T1000 (cell line): ENCODE measurements at regions not wholly inside any gene's neighbourhood (a gene's known extent, or its start where the extent isn't known, plus 50 kb on each side); places are given as distances from the start of the nearest gene placed in this dataset.
A peak's percentile ranks its signal among the peaks of the same experiment; 100 is the strongest.
"Not testable (repeated sequence)": the region's sequence is repeated elsewhere in the genome, so short reads cannot be mapped to it uniquely, and the experiment has no call there.

Experiments used
- DNase-seq: peaks from one replicate; lab custom pipeline; 2025; ENCODE audit warnings: mixed read lengths; lab: John Stamatoyannopoulos, UW

- no peak for DNase-seq
These were observed 642.6 kb upstream of the HS3ST1 start for GRCh38 chr4:12071316-12071715.

DNA sequence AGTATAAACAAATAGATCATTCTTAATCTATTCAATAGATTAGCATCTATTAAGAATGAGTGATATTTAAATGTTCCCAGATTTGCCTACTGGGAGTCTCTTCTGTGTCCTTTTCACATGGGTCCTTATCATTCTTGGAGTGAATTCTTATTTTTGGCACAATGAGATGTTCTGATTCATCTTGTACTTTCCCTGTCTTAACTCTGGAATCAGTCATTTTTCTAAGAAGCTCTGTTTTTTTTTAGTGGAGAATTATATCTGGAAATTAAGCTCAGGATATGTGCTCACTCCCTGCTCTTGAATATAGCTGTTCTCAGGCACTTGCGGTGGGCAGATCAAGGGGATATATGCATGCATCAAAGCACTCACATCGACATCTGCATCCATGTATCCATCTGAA is 625.3 kb upstream of the HS3ST1 start:
- DNase-seq, result no peak

DNA sequence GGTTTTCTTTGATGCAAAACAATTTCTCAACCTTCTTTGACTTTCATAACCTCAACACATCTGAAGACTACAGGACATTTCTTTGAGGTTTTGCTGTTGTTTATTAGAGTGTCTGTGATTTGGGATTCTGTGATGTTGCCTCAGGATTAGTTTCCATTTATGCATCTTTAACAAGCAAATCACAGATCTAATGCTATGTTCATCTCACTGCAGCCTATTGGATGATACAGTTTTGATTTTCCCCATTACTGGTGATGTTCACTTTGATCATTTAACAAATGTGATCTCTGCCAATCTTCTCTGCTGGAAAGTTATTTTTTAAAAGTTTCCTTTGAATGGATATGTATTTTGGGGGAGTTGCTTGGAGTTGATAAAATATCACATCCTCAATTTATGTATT is 624.9 kb upstream of the HS3ST1 start:
- DNase-seq, result no peak

- DNase-seq, result no peak
These were observed 621.7 kb upstream of the HS3ST1 start for GRCh38 chr4:12050357-12050756.

DNA sequence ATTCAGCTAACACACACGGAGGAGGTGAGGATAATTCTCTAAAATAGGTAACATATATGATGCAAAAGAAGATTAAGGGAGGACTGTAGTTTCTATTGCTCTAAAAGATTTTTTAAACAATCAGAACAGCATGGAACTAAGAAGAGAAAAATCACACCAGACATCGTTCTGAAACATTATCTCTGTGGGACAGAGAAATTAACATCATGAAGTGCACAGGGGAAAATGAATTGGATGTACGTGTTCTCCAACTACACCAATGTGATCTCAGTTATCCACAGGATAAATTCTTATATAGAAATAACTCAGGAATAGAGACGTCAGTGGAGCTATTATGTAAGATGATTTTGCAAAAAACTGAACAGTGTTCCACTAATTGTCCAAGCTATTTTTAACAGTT is 614.1 kb upstream of the HS3ST1 start:
- DNase-seq, result no peak

- no peak for DNase-seq
These were observed 613.1 kb upstream of the HS3ST1 start for GRCh38 chr4:12041828-12042227.

DNA sequence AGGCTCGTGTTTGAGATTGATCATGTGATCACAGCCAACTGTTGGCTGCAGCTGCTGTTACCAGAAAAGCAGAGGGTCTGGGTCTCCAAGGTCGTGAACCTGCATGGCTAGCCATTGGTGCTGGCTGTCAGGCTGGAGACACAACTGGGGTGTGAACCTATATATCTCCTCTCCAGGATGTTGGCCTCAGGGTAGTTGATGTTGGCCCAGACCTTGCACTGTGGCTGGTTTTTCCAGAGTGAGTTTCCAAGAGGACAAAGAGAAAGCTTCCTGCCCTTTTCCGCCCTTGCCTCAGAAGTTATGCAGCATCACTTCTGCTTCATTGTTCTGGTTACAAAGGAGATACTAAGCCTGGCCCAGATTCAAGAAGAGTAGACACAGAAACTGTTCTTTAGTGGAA is 607.8 kb upstream of the HS3ST1 start:
- DNase-seq, result no peak

- DNase-seq, result no peak
These were observed 599.6 kb upstream of the HS3ST1 start for GRCh38 chr4:12028258-12028657.

DNA sequence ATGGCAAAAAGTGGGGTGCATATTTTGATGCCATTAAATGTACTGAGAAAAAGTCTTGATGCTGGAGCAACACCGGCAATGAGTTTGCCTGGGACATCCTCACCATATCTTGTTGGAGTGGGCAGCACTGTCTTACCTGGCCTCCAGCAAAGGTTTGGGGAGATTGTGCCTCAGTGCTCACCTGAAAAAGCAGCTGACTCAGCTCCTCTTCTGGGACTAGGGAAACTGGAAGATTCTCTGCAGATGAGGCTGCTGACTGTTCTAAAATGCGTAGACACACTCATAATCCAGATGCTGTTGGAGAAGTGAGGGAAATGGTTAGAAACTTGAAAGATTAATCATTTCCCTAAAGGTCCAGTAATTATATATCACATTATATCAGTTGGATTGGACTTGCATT is 593.7 kb upstream of the HS3ST1 start:
- no peak for DNase-seq

DNA sequence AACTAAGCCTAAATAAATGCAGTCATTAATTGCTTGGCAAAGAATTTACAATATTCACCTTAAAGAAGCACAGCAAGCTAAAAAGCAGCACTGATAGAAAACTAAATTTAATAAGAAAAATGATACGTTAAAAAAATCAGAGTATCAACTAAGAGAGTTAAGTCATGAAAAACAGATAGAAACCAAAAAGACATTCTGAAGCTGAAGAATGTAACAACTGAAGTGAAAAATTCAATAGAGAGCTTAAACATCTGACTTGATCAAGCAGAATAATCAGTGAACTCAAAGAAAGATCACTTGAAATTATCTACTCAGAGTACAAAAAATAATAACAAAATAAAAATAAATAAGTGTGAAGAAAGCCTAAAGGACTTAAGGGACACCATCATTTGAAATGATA is 588.0 kb upstream of the HS3ST1 start:
- DNase-seq, result no peak

- DNase-seq, result no peak
These were observed 576.8 kb upstream of the HS3ST1 start for GRCh38 chr4:12005471-12005870.

GRCh38 chr4:11996581-11996980 is 567.9 kb upstream of the HS3ST1 start:
- not testable (repeated sequence) for DNase-seq

DNA sequence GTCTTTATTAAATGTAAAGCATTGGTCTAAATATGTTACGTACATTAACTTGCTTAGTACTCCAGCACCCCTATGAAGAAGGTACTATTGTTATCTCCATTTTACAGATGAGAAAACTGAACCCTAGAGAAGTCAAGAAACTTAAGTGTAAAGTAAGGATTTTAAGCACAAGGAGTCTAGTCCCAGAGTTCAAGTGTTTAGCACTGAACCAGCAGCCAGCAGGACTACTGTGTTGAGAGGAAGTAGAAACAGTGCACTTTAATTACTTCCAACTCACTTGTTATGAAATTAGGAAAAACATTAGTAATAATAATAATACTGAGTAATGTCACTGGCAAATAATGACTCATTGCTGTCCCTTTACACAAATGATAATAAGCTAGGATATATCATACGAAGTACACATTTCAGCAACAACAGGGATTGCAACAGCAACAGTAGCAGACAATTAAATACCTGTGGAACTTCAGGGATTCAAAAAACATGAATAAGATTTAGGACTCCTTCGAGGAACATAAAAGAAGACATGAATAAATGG is 548.1 kb upstream of the HS3ST1 start:
- DNase-seq, result no peak

DNA sequence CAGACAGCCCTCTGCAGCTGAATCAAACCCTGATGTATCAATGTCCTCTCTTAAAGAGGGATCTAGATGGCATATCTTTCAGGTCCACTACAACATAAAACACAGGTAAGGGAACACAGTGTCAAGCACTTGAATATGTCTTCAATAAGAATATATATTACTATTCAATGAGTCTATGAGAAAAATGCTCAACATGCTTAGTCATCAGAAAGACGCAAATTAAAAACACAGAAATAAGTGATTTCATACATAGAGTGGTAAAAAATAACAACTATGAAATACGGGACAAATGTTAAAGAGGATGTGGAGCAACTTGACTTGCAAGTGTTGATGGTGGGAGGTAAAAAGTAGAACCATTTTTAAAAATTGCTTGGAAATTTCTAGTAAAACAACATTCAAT is 544.6 kb upstream of the HS3ST1 start:
- no peak for DNase-seq

DNA sequence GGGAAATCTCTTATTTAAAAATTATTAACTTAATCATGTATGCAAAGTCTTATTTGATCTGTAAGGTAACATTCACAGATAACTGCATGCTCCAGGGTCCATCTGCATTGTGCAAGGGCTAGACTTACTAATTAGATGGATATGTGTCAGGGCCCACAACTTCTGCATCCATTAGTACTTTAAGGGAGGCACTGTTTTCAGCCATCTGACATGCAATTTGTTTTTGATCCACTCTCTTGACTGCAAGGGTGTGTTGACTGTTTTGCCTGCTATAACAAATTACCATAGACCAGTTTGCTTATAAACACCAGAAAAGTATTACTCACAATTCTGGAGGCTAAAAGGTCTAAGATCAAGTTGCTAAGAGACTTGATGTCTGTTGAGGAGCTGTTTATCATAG is 542.1 kb upstream of the HS3ST1 start:
- DNase-seq, result no peak

- no peak for DNase-seq
These were observed 538.1 kb upstream of the HS3ST1 start for GRCh38 chr4:11966782-11967181.

- DNase-seq, result no peak
These were observed 525.4 kb upstream of the HS3ST1 start for GRCh38 chr4:11954093-11954492.

- DNase-seq, result no peak
These were observed 520.7 kb upstream of the HS3ST1 start for GRCh38 chr4:11949355-11949754.

DNA sequence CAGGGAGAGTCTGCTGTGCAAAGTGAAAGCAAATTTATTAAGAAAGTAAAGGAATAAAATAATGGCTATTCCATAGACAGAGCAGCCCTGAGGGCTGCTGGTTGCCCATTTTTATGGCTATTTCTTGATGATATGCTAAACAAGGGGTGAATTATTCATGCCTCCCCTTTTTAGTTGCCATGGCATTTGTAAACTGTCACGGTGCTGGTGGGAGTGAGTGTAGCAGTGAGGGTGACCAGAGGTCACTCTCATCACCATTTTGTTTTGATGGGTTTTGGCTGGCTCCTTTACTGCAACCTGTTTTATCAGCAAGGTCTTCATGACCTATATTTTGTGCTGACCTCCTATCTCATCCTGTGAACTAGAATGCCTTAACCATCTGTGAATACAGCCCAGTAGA is 518.9 kb upstream of the HS3ST1 start:
- DNase-seq, result not testable (repeated sequence)

- DNase-seq, result no peak
These were observed 509.2 kb upstream of the HS3ST1 start for GRCh38 chr4:11937941-11938340.

DNA sequence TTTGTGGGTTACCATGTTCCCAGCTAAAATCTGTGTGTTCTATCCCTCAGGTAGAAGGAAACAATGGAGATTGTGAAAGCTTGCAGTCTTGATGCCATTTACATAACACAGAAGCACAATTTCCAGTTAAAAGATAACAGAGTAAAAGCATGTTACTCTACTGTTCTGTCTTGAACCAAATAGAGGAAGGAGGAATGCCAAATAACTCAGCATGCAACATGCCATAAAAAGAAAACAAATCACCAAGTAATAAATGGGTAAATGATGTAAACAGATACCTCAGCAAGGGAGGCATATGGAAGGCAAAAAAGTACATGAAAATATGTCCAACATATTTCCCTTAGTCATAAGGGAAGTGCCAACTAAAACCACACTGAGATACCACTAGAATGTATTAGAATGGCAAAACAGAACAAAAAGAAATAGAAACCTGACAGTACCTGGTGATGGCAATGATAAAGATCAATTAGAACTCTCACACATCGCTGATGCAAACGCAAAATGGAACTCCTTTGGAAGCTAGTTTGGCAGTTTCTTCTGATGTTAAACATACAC is 502.6 kb upstream of the HS3ST1 start:
- DNase-seq, result no peak

DNA sequence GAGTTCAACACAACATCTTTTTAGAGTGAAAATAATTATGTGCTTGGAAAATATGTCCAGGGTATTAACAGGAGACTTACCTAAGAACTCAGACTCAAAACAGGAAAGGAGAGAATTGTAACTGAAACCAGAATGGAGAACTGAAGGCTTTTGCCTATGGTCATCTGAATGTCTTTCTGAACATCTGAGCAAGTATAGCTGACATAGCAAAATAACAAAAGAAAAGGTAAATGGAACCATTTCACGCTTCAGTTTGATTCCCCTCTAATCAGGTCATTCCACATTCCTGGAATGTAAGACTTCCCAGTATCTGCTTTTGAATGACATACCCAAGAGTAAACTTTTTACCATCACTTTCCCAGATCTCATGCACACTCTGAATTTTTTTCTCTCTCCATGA is 500.4 kb upstream of the HS3ST1 start:
- DNase-seq, result no peak

DNA sequence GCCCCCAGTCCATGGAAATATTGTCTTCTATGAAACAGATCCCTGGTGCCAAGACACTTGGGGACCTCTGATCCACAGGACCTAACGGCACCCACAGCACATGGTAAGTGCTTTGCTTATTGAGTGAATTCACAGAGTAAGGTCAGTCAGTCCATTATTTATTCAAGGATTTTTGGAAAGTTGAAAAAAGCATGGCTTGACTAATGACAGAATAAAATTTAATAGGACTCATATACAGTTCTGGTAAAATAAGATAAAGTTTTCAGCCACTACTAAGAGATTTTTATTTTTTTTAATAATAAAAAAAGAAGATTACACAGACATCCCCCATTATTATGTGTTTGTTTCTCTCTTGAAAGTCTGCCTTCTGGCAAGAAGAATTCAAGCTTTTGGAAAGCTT is 490.6 kb upstream of the HS3ST1 start:
- no peak for DNase-seq

DNA sequence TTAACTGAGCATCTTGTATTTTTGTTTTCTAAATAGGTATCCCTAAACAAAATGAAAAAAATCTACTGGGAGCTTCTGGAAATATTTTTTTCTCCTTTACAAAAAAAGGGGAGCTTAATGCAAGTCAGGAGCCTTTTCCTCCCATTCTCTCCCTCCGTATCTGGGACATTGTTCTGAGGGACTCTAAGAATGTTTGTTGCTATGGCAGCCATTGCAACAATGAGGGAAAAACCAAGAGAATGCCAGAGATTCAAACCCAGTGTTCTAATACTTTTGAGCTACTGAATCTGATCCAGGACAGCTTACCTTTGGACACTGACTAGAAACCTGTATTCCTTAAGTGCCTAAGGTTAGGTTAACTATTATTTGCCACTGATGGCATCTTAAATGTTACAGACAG is 485.7 kb upstream of the HS3ST1 start:
- no peak for DNase-seq

GRCh38 chr4:11912886-11913285 is 484.2 kb upstream of the HS3ST1 start:
- DNase-seq, result peak; percentile 18
